Kidney glomerular epithelial cell (primary cell): ENCODE measurements at regions not wholly inside any gene's neighbourhood (a gene's known extent, or its start where the extent isn't known, plus 50 kb on each side); places are given as distances from the start of the nearest gene placed in this dataset.
"Not testable (repeated sequence)": the region's sequence is repeated elsewhere in the genome, so short reads cannot be mapped to it uniquely, and the experiment has no call there.

Experiments
- DNase-seq: peaks from one replicate; lab custom pipeline; 2025; lab: John Stamatoyannopoulos, UW

- not testable (repeated sequence) for DNase-seq
These were observed 112.4 kb upstream of the ZNF184 start for GRCh38 chr6:27585316-27585715.

- DNase-seq, result no peak
These were observed 111.4 kb upstream of the ZNF184 start for GRCh38 chr6:27584326-27584725.

GRCh38 chr6:27582928-27583725 lies 110.2 kb upstream of the ZNF184 start:
- peak; percentile 37 for DNase-seq

- no peak for DNase-seq
These were observed 107.1 kb upstream of the ZNF184 start for GRCh38 chr6:27579973-27580372.

GRCh38 chr6:27577922-27578321 lies 105.0 kb upstream of the ZNF184 start:
- DNase-seq, result no peak

GRCh38 chr6:27575594-27576361 lies 102.9 kb upstream of the ZNF184 start:
- DNase-seq, result no peak

GRCh38 chr6:27568226-27568897 lies 95.5 kb upstream of the ZNF184 start:
- DNase-seq, result no peak

- no peak for DNase-seq
These were observed 93.2 kb upstream of the ZNF184 start for GRCh38 chr6:27565839-27566779.

GRCh38 chr6:27562027-27562410 lies 89.1 kb upstream of the ZNF184 start:
- no peak for DNase-seq

GRCh38 chr6:27558028-27558724 lies 85.3 kb upstream of the ZNF184 start:
- no peak for DNase-seq

GRCh38 chr6:27556406-27556805 lies 83.5 kb upstream of the ZNF184 start:
- no peak for DNase-seq

- peak; percentile 52 for DNase-seq
These were observed 80.4 kb upstream of the ZNF184 start for GRCh38 chr6:27553123-27553904.

- DNase-seq, result no peak
These were observed 78.7 kb upstream of the ZNF184 start for GRCh38 chr6:27551607-27552006.

- no peak for DNase-seq
These were observed 77.8 kb upstream of the ZNF184 start for GRCh38 chr6:27550692-27551091.

GRCh38 chr6:27549241-27549598 lies 76.3 kb upstream of the ZNF184 start:
- not testable (repeated sequence) for DNase-seq

GRCh38 chr6:27547157-27548075 lies 74.5 kb upstream of the ZNF184 start:
- DNase-seq, result peak; percentile 55

- no peak for DNase-seq
These were observed 73.6 kb upstream of the ZNF184 start for GRCh38 chr6:27546522-27546921.

- peak; percentile 90 for DNase-seq
These were observed 72.6 kb upstream of the ZNF184 start for GRCh38 chr6:27545271-27546046.
